ENCODE measurements at regions not wholly inside any gene's neighbourhood (a gene's known extent, or its start where the extent isn't known, plus 50 kb on each side); places are given as distances from the start of the nearest gene placed in this dataset.

- no peak overlapping the region for H3K4me3 ChIP-seq (replicated peaks in 1 of 2; ENCODE audit: low read depth in 2 of 2, low read length in 2 of 2)
- no peak for DNase-seq (ENCODE audit: low read depth in 2 of 2)
- TF ChIP-seq CTCF (IDR thresholded peaks at IDR 0.05; ENCODE audit: low read depth, low read length) = no peak
Observed at GRCh38 chr10:61125560-61126170, 181.7 kb upstream of the RHOBTB1 start.

GRCh38 chr10:61124756-61125530, 181.0 kb upstream of the RHOBTB1 start:
- TF ChIP-seq CTCF (IDR thresholded peaks at IDR 0.05; ENCODE audit: low read depth, low read length) = no peak
- H3K4me3 ChIP-seq (replicated peaks in 1 of 2; ENCODE audit: low read depth in 2 of 2, low read length in 2 of 2) = no peak overlapping the region
- DNase-seq (ENCODE audit: low read depth in 2 of 2) = no peak

- no peak for TF ChIP-seq CTCF (IDR thresholded peaks at IDR 0.05; ENCODE audit: low read depth, low read length)
- DNase-seq (ENCODE audit: low read depth in 2 of 2) = no peak
- no peak overlapping the region for H3K4me3 ChIP-seq (replicated peaks in 1 of 2; ENCODE audit: low read depth in 2 of 2, low read length in 2 of 2)
Observed at GRCh38 chr10:61120805-61121204, 176.8 kb upstream of the RHOBTB1 start.

GRCh38 chr10:61119573-61119972, 175.6 kb upstream of the RHOBTB1 start:
- no peak for TF ChIP-seq CTCF (IDR thresholded peaks at IDR 0.05; ENCODE audit: low read depth, low read length)
- H3K4me3 ChIP-seq (replicated peaks in 1 of 2; ENCODE audit: low read depth in 2 of 2, low read length in 2 of 2) = no peak overlapping the region
- no peak for DNase-seq (ENCODE audit: low read depth in 2 of 2)

GRCh38 chr10:61115897-61116296, 171.9 kb upstream of the RHOBTB1 start:
- H3K4me3 ChIP-seq (replicated peaks in 1 of 2; ENCODE audit: low read depth in 2 of 2, low read length in 2 of 2) = no peak overlapping the region
- DNase-seq (ENCODE audit: low read depth in 2 of 2) = no peak
- TF ChIP-seq CTCF (IDR thresholded peaks at IDR 0.05; ENCODE audit: low read depth, low read length) = no peak

GRCh38 chr10:61112771-61113170, 168.8 kb upstream of the RHOBTB1 start:
- DNase-seq (ENCODE audit: low read depth in 2 of 2) = no peak
- no peak for TF ChIP-seq CTCF (IDR thresholded peaks at IDR 0.05; ENCODE audit: low read depth, low read length)
- no peak overlapping the region for H3K4me3 ChIP-seq (replicated peaks in 1 of 2; ENCODE audit: low read depth in 2 of 2, low read length in 2 of 2)

Data from cardiac fibroblast (primary cell).